PFSK-1 (cell line): ENCODE measurements at regions not wholly inside any gene's neighbourhood (a gene's known extent, or its start where the extent isn't known, plus 50 kb on each side); places are given as distances from the start of the nearest gene placed in this dataset.

ENCODE experiments used
- FOXP2 ChIP-seq: optimal IDR thresholded peaks from 2 replicates; pipeline ENCODE3; 2011; ENCODE audit warnings: borderline replicate concordance, control low read depth, inconsistent platforms; ENCODE audit not compliant: insufficient read depth; ENCODE audit errors: extremely low read length, extremely low read depth
- POLR2AphosphoS5 ChIP-seq: IDR thresholded peaks from 2 replicates; pipeline ENCODE4 v1.6.1; 2012; ENCODE audit warnings: low read depth, mild to moderate bottlenecking, control low read depth, low read length, moderate library complexity
- REST ChIP-seq, 2 experiments: IDR thresholded peaks; 2 replicates each; pipeline versions ENCODE4 v1.6.1 to v1.8.0; 2011 to 2012; ENCODE audit warnings: low read depth in 2 of 2, low read length in 2 of 2, control low read depth in 1 of 2, inconsistent platforms in 1 of 2, mild to moderate bottlenecking in 1 of 2, moderate library complexity in 1 of 2; ENCODE audit not compliant: insufficient read depth in 1 of 2
- SIN3A ChIP-seq: IDR thresholded peaks from 2 replicates; pipeline ENCODE4 v1.6.1; 2012; ENCODE audit warnings: mild to moderate bottlenecking, low read length, moderate library complexity, borderline replicate concordance; ENCODE audit not compliant: insufficient read depth
- TAF1 ChIP-seq: IDR thresholded peaks from 2 replicates; pipeline ENCODE4 v1.6.1; 2012; ENCODE audit warnings: low read length, control low read depth, borderline replicate concordance; ENCODE audit not compliant: insufficient read depth

DNA sequence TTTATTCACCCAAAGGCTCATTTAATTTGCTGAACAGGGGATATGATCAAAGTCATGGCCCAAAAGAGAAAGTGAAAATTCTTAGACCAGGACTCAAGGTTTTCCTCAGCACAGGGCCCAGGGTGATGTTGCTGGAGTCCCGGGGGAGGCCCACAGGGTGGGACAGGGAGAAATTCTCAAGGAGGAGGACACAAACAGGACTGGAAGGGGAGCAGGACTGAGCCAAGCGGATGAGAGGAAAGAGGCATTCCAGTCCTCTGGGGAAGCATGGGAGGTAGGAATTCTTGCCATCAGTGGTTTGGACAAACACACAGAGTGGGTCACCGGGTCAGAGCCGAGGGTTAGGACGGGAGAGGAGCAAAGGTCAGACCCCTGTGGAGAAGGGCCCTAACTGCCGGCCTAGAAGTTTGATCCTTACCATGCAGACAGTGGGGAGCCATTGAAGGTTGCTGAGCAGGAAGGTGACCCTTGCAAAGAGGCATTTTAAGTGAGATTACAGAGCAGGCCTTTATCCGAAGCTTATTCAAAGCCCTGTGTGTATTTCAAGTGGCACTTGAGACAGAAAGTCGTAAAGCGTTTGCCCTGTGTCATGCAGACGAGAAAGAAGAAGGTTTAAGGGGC is 68.4 kb upstream of the PTGR2 start:
- TF ChIP-seq POLR2AphosphoS5 (no peak), SIN3A (no peak), TAF1 (no peak), FOXP2 (no peak), REST (IDR thresholded peaks at IDR 0.05; ENCODE audit: insufficient read depth in 1 of 2, low read depth in 2 of 2, low read length in 2 of 2) (no peak)

- no peak for TF ChIP-seq FOXP2
- TF ChIP-seq SIN3A, result no peak
- TF ChIP-seq TAF1, result no peak
- TF ChIP-seq POLR2AphosphoS5, result no peak
- TF ChIP-seq REST (IDR thresholded peaks at IDR 0.05; ENCODE audit: insufficient read depth in 1 of 2, low read depth in 2 of 2, low read length in 2 of 2), result no peak
Observed at GRCh38 chr14:73782623-73783022, 68.4 kb upstream of the PNMA1 start.

DNA sequence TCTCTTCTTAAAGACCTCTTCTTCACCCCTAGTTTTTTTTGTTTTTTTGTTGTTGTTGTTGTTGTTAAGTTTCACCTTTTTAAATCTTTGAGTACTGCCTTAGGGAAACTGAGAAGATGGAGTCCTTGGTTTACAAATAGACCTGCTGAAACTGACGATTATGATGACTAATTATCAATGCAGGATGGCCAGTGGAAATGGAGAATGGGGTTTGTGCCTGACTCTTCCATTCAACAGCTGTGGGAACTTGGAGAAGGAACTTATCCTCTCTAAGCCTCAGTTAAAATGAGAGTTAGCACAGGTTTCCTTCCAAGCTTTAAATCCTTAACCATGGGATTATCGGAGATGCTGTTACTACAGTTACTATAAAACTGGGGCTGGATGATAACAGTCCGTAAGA is 66.7 kb upstream of the PNMA1 start:
- TF ChIP-seq FOXP2 (no peak), TAF1 (no peak), REST (IDR thresholded peaks at IDR 0.05; ENCODE audit: insufficient read depth in 1 of 2, low read depth in 2 of 2, low read length in 2 of 2) (no peak), POLR2AphosphoS5 (no peak), SIN3A (no peak)

GRCh38 chr14:73780391-73780790 is 66.2 kb upstream of the PNMA1 start:
- no peak for TF ChIP-seq FOXP2
- no peak for TF ChIP-seq REST (IDR thresholded peaks at IDR 0.05; ENCODE audit: insufficient read depth in 1 of 2, low read depth in 2 of 2, low read length in 2 of 2)
- TF ChIP-seq SIN3A, result no peak
- no peak for TF ChIP-seq TAF1
- TF ChIP-seq POLR2AphosphoS5, result no peak
